Right atrium auricular region (tissue), 2 donors: ENCODE measurements at regions not wholly inside any gene's neighbourhood (a gene's known extent, or its start where the extent isn't known, plus 50 kb on each side); places are given as distances from the start of the nearest gene placed in this dataset.

Source experiments
- DNase-seq: peaks from one replicate; pipeline ENCODE4 v3.0.0-alpha.2; 2019; ENCODE audit warnings: low spot score
- H3K27ac ChIP-seq, 2 donors: fragments of 200-600 bp; sonication (generic); 1 replicate in 1 of 2; 2 replicates in 1 of 2; pipeline ENCODE4 v1.5.1; 2016 to 2019
- H3K27me3 ChIP-seq, 2 donors: fragments of 200-600 bp; sonication (generic); one replicate each; pipeline versions ENCODE4 v1.5.1 to v1.6.0; 2017 to 2019
- H3K36me3 ChIP-seq: fragments of 200-600 bp; sonication (generic); one replicate; pipeline ENCODE4 v1.5.1; 2016
- H3K4me1 ChIP-seq, 2 donors: fragments of 200-600 bp; sonication (generic); one replicate each; pipeline versions ENCODE4 v1.5.1 to v1.6.0; 2017 to 2019
- H3K4me3 ChIP-seq, 2 donors: fragments of 200-600 bp; sonication (generic); 1 replicate in 1 of 2; 2 replicates in 1 of 2; pipeline ENCODE4 v1.5.1; 2017 to 2019; ENCODE audit warnings: mild to moderate bottlenecking in 1 of 2, moderate library complexity in 1 of 2
- H3K9me3 ChIP-seq, 2 donors: fragments of 200-600 bp; sonication (generic); one replicate each; pipeline ENCODE4 v1.5.1; 2019
- CTCF ChIP-seq, 2 donors: fragments of 200-600 bp; sonication (generic); IDR thresholded peaks; one replicate each; pipeline ENCODE4 v1.5.1; 2019; ENCODE audit warnings: antibody characterized with exemption in 2 of 2

GRCh38 chr11:23765682-23766252 lies 731.1 kb upstream of the LUZP2 start:
- H3K27ac ChIP-seq: no peak overlapping the region

GRCh38 chr11:23767576-23767975 lies 729.3 kb upstream of the LUZP2 start:
- Histone ChIP-seq H3K36me3 (no peaks in the 10 kb centered on the region), H3K27ac (no peak overlapping the region), H3K27me3 (no peaks in the 10 kb centered on the region), H3K4me3 (no peak overlapping the region), H3K4me1 (no peaks in the 10 kb centered on the region), H3K9me3 (no peaks in the 10 kb centered on the region)
- TF ChIP-seq CTCF (IDR thresholded peaks at IDR 0.05): no peak
- DNase-seq: no peak

More at GRCh38 chr11:23765682-23766252, 731.1 kb upstream of the LUZP2 start:
- Histone ChIP-seq H3K9me3 (no peaks in the 10 kb centered on the region), H3K27me3 (no peaks in the 10 kb centered on the region), H3K36me3 (no peaks in the 10 kb centered on the region), H3K4me3 (no peak overlapping the region), H3K4me1 (no peaks in the 10 kb centered on the region)
- no peak for TF ChIP-seq CTCF (IDR thresholded peaks at IDR 0.05)
- DNase-seq: no peak

GRCh38 chr11:23769214-23769613 lies 727.6 kb upstream of the LUZP2 start:
- no peak overlapping the region for H3K4me3 ChIP-seq
- no peaks in the 10 kb centered on the region for H3K27me3 ChIP-seq
- no peak for DNase-seq
- H3K27ac ChIP-seq: no peak overlapping the region
- no peaks in the 10 kb centered on the region for H3K4me1 ChIP-seq
- no peaks in the 10 kb centered on the region for H3K36me3 ChIP-seq
- no peaks in the 10 kb centered on the region for H3K9me3 ChIP-seq
- no peak for TF ChIP-seq CTCF (IDR thresholded peaks at IDR 0.05)

GRCh38 chr11:23772081-23772480 lies 724.8 kb upstream of the LUZP2 start:
- H3K4me1 ChIP-seq: no peaks in the 10 kb centered on the region
- H3K9me3 ChIP-seq: no peaks in the 10 kb centered on the region
- no peaks in the 10 kb centered on the region for H3K36me3 ChIP-seq
- no peaks in the 10 kb centered on the region for H3K27me3 ChIP-seq
- H3K4me3 ChIP-seq: no peak overlapping the region
- H3K27ac ChIP-seq: no peak overlapping the region
- no peak for DNase-seq
- no peak for TF ChIP-seq CTCF (IDR thresholded peaks at IDR 0.05)

GRCh38 chr11:23778971-23779370 lies 717.9 kb upstream of the LUZP2 start:
- Histone ChIP-seq H3K36me3 (no peaks in the 10 kb centered on the region), H3K27ac (no peak overlapping the region), H3K4me3 (no peak overlapping the region), H3K9me3 (no peaks in the 10 kb centered on the region), H3K27me3 (no peaks in the 10 kb centered on the region), H3K4me1 (no peaks in the 10 kb centered on the region)
- DNase-seq: no peak
- TF ChIP-seq CTCF (IDR thresholded peaks at IDR 0.05): no peak

- H3K4me1 ChIP-seq: no peaks in the 10 kb centered on the region
- no peaks in the 10 kb centered on the region for H3K36me3 ChIP-seq
- DNase-seq: no peak
- no peak overlapping the region for H3K4me3 ChIP-seq
- TF ChIP-seq CTCF (IDR thresholded peaks at IDR 0.05): no peak
- H3K27ac ChIP-seq: no peak overlapping the region
- no peaks in the 10 kb centered on the region for H3K27me3 ChIP-seq
- no peaks in the 10 kb centered on the region for H3K9me3 ChIP-seq
Observed at GRCh38 chr11:23780231-23780630, 716.6 kb upstream of the LUZP2 start.
